22Rv1 (cell line): ENCODE measurements at regions not wholly inside any gene's neighbourhood (a gene's known extent, or its start where the extent isn't known, plus 50 kb on each side); places are given as distances from the start of the nearest gene placed in this dataset.

Source experiments
- CTCF ChIP-seq: fragments of 450-650 bp; IDR thresholded peaks from 2 replicates; pipeline ENCODE4 v1.5.1; 2017; ENCODE audit warnings: mild to moderate bottlenecking
- ZFX ChIP-seq: fragments of 450-650 bp; IDR thresholded peaks from 2 replicates; pipeline ENCODE4 v1.6.1; 2017; ENCODE audit warnings: antibody characterized with exemption, borderline replicate concordance

- TF ChIP-seq CTCF (no peak), ZFX (no peak)
Measured at GRCh38 chr18:75694292-75694691, 266.8 kb upstream of the SMIM21 start.
